PC-3 (cell line): ENCODE measurements at regions not wholly inside any gene's neighbourhood (a gene's known extent, or its start where the extent isn't known, plus 50 kb on each side); places are given as distances from the start of the nearest gene placed in this dataset.

ENCODE experiments used
- ATAC-seq: fragments of 200-7000 bp; cut with Tn5 transposase; 2 replicates; pipeline ENCODE4 v1.9.1; 2020; ENCODE audit warnings: mild to moderate bottlenecking, moderate library complexity
- BruUV-seq: library from RNA; stranded (reverse); fragments of 400-500 nt; replicated peaks from 2 replicates; lab custom pipeline; 2021; lab: Mats Ljungman, UMichigan
- CTCF ChIA-PET: fragments of 300-600 bp; sonication (Branson Sonifier 250); formaldehyde crosslinking; loops from one replicate; lab custom pipeline; 2022; ENCODE audit warnings: antibody characterized with exemption; lab: Charles Lee
- POLR2A ChIA-PET: fragments of 300-600 bp; sonication (Branson Sonifier 250); formaldehyde crosslinking; loops from one replicate; lab custom pipeline; 2022; ENCODE audit warnings: antibody characterized with exemption; ENCODE audit not compliant: unreplicated experiment; lab: Charles Lee
- DNase-seq: peaks from one replicate; pipeline ENCODE4 v3.0.0-alpha.2; 2015
- H2AFZ ChIP-seq: fragments of 300-600 bp; sonication (generic); 2 replicates; pipeline ENCODE4 v1.6.0; 2016; ENCODE audit warnings: antibody characterized with exemption, low read length
- H3F3A ChIP-seq: fragments of 300-600 bp; sonication (generic); one replicate; pipeline ENCODE4 v1.6.0; 2017; ENCODE audit warnings: antibody characterized with exemption, low read length, control low read depth, mild to moderate bottlenecking; ENCODE audit not compliant: unreplicated experiment
- H3K27ac ChIP-seq: fragments of 300-600 bp; sonication (generic); 2 replicates; pipeline ENCODE4 v1.5.1; 2016; ENCODE audit warnings: mild to moderate bottlenecking, low read length
- H3K27me3 ChIP-seq: fragments of 300-600 bp; sonication (generic); 2 replicates; pipeline ENCODE4 v1.6.1; 2016; ENCODE audit warnings: low read length, mixed read lengths
- H3K36me3 ChIP-seq: fragments of 300-600 bp; sonication (generic); 2 replicates; pipeline ENCODE4 v1.6.1; 2016; ENCODE audit warnings: low read depth, mixed run types, low read length, mixed read lengths
- H3K4me1 ChIP-seq: fragments of 300-600 bp; sonication (generic); 2 replicates; pipeline ENCODE4 v1.5.1; 2016; ENCODE audit warnings: low read length; ENCODE audit not compliant: insufficient read depth
- H3K4me2 ChIP-seq: fragments of 300-600 bp; sonication (generic); 2 replicates; pipeline ENCODE4 v1.6.0; 2016; ENCODE audit warnings: low read length
- H3K4me3 ChIP-seq: fragments of 300-600 bp; sonication (generic); 2 replicates; pipeline ENCODE4 v1.5.1; 2016; ENCODE audit warnings: mild to moderate bottlenecking, low read length, mixed read lengths
- H3K79me2 ChIP-seq: fragments of 300-600 bp; sonication (generic); 2 replicates; pipeline ENCODE4 v1.6.1; 2017; ENCODE audit warnings: low read length, mixed read lengths
- H3K9ac ChIP-seq: fragments of 300-600 bp; sonication (generic); 2 replicates; pipeline ENCODE4 v1.6.0; 2016; ENCODE audit warnings: mild to moderate bottlenecking, low read length
- H3K9me2 ChIP-seq: fragments of 300-600 bp; sonication (generic); replicated peaks from 2 replicates; pipeline ENCODE4 v1.6.1; 2016; ENCODE audit warnings: mixed run types, low read length, mixed read lengths
- H3K9me3 ChIP-seq: fragments of 300-600 bp; sonication (generic); 2 replicates; pipeline ENCODE4 v1.6.1; 2016; ENCODE audit warnings: low read length, mixed read lengths
- H4K20me1 ChIP-seq: fragments of 300-600 bp; sonication (generic); 2 replicates; pipeline ENCODE4 v1.6.1; 2016; ENCODE audit warnings: low read length, mixed read lengths
- CTCF ChIP-seq: fragments of 300-600 bp; sonication (generic); conservative IDR thresholded peaks from 2 replicates; pipeline ENCODE4 v1.5.1; 2017; ENCODE audit warnings: antibody characterized with exemption, low read depth, mild to moderate bottlenecking, low read length
- EZH2 ChIP-seq: fragments of 300-600 bp; sonication (generic); IDR thresholded peaks from one replicate; pipeline ENCODE4 v1.6.1; 2017; ENCODE audit warnings: antibody characterized with exemption, mild to moderate bottlenecking, low read length; ENCODE audit not compliant: unreplicated experiment
- EZH2phosphoT487 ChIP-seq: fragments of 300-600 bp; sonication (generic); IDR thresholded peaks from 2 replicates; pipeline ENCODE4 v1.6.1; 2018; ENCODE audit warnings: mild to moderate bottlenecking, antibody characterized with exemption, low read length, borderline replicate concordance
- intact Hi-C: fragments of 100-400 bp; cut with micrococcal nuclease; formaldehyde crosslinking; loops from 2 replicates; pipeline ENCODE4 v1.9.0; 2023

GRCh38 chr7:72462311-72462710 is 50.2 kb upstream of the CALN1 start:
- Histone ChIP-seq H3K36me3 (no peaks in the 10 kb centered on the region), H3K27ac (no peak overlapping the region), H4K20me1 (no peaks in the 10 kb centered on the region), H3F3A (no peaks in the 10 kb centered on the region), H3K4me2 (no peak overlapping the region), H3K9me3 (no peaks in the 10 kb centered on the region), H3K4me1 (no peaks in the 10 kb centered on the region), H2AFZ (no peak overlapping the region), H3K79me2 (no peaks in the 10 kb centered on the region), H3K27me3 (no peaks in the 10 kb centered on the region), H3K9ac (no peak overlapping the region), H3K9me2 (no peaks in the 10 kb centered on the region), H3K4me3 (no peak overlapping the region)
- CTCF ChIA-PET = no interaction called here
- intact Hi-C loops = no loop called here
- no peak for ATAC-seq
- no TSS peak for BruUV-seq
- TF ChIP-seq CTCF (no peak), EZH2 (no peak), EZH2phosphoT487 (no peak)
- no peak for DNase-seq
- POLR2A ChIA-PET = no interaction called here
